ENCODE measurements at regions not wholly inside any gene's neighbourhood (a gene's known extent, or its start where the extent isn't known, plus 50 kb on each side); places are given as distances from the start of the nearest gene placed in this dataset.
A peak's percentile ranks its signal among the peaks of the same experiment; 100 is the strongest.
"Not testable (repeated sequence)": the region's sequence is repeated elsewhere in the genome, so short reads cannot be mapped to it uniquely, and the experiment has no call there.

- DNase-seq (ENCODE audit: low spot score) = peak; percentile 33
These were observed 122.9 kb upstream of the SALL3 start for GRCh38 chr18:78856569-78857313.

GRCh38 chr18:78857314-78858150 lies 122.1 kb upstream of the SALL3 start:
- peak; percentile 29 for DNase-seq (ENCODE audit: low spot score)

GRCh38 chr18:78859686-78860085 lies 119.9 kb upstream of the SALL3 start:
- peak; percentile 19 for DNase-seq (ENCODE audit: low spot score)

GRCh38 chr18:78860117-78860516 lies 119.5 kb upstream of the SALL3 start:
- peak; percentile 17 for DNase-seq (ENCODE audit: low spot score)

GRCh38 chr18:78861116-78861515 lies 118.5 kb upstream of the SALL3 start:
- DNase-seq (ENCODE audit: low spot score) = no peak

- DNase-seq (ENCODE audit: low spot score) = peak; percentile 15
These were observed 117.9 kb upstream of the SALL3 start for GRCh38 chr18:78861706-78862105.

- peak; percentile 15 for DNase-seq (ENCODE audit: low spot score)
These were observed 117.2 kb upstream of the SALL3 start for GRCh38 chr18:78862395-78862794.

- DNase-seq (ENCODE audit: low spot score) = peak; percentile 6
These were observed 114.5 kb upstream of the SALL3 start for GRCh38 chr18:78865056-78865598.

- peak; percentile 24 for DNase-seq (ENCODE audit: low spot score)
These were observed 113.8 kb upstream of the SALL3 start for GRCh38 chr18:78865771-78866310.

GRCh38 chr18:78867131-78867530 lies 112.5 kb upstream of the SALL3 start:
- DNase-seq (ENCODE audit: low spot score) = peak; percentile 30

- DNase-seq (ENCODE audit: low spot score) = peak; percentile 16
These were observed 111.0 kb upstream of the SALL3 start for GRCh38 chr18:78868330-78869316.

GRCh38 chr18:78871618-78872017 lies 108.0 kb upstream of the SALL3 start:
- DNase-seq (ENCODE audit: low spot score) = peak; percentile 4

- DNase-seq (ENCODE audit: low spot score) = peak; percentile 5
These were observed 105.6 kb upstream of the SALL3 start for GRCh38 chr18:78873926-78874500.

- no peak for DNase-seq (ENCODE audit: low spot score)
These were observed 104.4 kb upstream of the SALL3 start for GRCh38 chr18:78875016-78875777.

- DNase-seq (ENCODE audit: low spot score) = no peak
These were observed 103.6 kb upstream of the SALL3 start for GRCh38 chr18:78875778-78876650.

GRCh38 chr18:78876868-78877267 lies 102.8 kb upstream of the SALL3 start:
- no peak for DNase-seq (ENCODE audit: low spot score)

GRCh38 chr18:78878335-78878734 lies 101.3 kb upstream of the SALL3 start:
- DNase-seq (ENCODE audit: low spot score) = no peak

- DNase-seq (ENCODE audit: low spot score) = not testable (repeated sequence)
These were observed 100.3 kb upstream of the SALL3 start for GRCh38 chr18:78879072-78879883.

Measured in D341Med (cell line).